G401 (cell line): ENCODE measurements at regions not wholly inside any gene's neighbourhood (a gene's known extent, or its start where the extent isn't known, plus 50 kb on each side); places are given as distances from the start of the nearest gene placed in this dataset.
"Not testable (repeated sequence)": the region's sequence is repeated elsewhere in the genome, so short reads cannot be mapped to it uniquely, and the experiment has no call there.

Experiments used
- DNase-seq: peaks from one replicate; pipeline ENCODE4 v3.0.0-alpha.2; 2015; ENCODE audit warnings: low spot score
- in situ Hi-C: cut with HindIII; loops from 2 replicates; pipeline ENCODE4 v1.10.0; 2016; ENCODE audit warnings: low sequenced_read_pairs, mixed read lengths

DNA sequence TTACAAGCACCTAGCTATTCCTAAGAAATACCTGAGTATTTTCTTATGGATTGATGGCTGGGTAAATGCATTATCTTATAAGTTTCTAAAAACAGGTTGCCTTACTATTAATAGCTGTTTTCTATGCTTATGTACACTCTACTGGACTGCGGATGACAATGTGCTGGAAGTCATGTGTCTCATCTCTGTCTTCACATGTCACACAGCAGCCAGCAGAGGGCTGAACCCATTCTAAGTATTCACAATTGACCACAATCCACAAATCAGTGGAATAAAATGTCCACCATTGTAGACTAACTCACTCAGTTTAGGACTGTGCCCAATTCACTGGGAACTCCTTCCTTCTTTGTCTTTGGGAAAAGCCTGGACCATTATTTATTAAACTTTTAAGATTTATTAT lies 371.2 kb downstream of the INSIG2 start:
- no peak for DNase-seq
- in situ Hi-C loops, result no loop called here

- no peak for DNase-seq
- in situ Hi-C loops, result no loop called here
Measured at GRCh38 chr2:118457951-118458350, 369.7 kb downstream of the INSIG2 start.

DNA sequence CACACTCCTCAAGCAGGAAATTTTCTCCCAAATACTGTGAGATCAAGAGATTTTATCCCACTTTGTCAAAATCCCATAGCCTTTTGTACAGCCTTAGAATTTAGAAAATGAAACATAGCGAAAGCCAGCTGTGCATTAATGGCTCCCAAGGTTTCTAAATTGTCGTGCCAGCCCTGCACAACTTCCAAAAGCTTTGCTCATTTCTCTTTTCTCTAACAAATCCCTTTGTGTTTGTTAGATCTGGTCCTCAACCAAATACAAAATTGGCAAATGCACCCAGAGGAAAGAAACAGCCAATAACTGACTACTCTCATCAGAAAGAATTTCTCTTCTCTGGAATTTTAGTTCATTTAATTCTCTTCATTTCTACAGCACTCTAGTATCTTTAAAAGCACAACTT lies 361.1 kb downstream of the INSIG2 start:
- no peak for DNase-seq
- in situ Hi-C loops, result no loop called here

DNA sequence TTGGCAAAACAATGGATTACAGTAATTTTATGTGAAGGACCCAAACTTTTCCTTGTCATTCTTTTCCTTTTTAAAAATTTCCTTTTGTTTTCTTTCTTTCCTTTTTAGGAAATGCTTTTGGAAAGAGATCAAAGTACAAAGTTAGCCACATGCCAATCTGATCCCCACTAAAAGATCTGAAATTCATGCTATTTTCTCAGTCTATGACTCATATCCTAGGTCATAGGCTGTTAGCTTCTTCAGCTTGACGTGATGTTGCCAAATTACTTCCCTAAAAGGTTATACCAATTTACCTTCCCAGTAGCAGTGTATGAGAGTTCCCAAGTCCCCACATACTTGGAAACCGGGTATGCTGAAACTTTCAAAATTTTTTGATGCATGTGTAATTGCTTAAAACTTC lies 355.3 kb downstream of the INSIG2 start:
- in situ Hi-C loops, result no loop called here
- no peak for DNase-seq

DNA sequence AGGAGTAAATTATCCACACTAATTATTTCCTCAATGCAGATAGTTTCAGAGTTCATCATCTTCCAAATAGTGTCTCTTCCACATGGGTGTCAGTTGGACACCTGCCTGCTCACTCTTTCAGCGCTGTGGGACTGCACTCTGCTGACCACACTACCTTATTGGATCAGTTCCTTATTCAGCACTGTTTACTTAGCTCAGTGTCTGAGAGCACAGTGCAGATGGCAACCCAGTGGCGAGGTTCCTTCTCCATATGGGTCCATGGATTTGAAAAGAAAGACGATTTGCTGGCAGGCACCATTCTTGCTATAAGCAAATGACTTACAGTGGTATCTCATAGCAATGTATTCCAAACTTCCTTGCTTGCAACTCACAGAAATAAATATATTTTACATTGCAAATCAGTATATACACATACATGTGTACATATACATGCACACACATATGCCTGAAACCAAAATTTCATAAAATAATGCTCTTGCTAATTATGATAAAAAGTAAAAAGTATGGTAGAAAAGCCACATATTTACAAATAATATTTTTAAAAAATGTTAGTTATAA lies 354.8 kb downstream of the INSIG2 start:
- DNase-seq, result no peak
- in situ Hi-C loops, result no loop called here

DNA sequence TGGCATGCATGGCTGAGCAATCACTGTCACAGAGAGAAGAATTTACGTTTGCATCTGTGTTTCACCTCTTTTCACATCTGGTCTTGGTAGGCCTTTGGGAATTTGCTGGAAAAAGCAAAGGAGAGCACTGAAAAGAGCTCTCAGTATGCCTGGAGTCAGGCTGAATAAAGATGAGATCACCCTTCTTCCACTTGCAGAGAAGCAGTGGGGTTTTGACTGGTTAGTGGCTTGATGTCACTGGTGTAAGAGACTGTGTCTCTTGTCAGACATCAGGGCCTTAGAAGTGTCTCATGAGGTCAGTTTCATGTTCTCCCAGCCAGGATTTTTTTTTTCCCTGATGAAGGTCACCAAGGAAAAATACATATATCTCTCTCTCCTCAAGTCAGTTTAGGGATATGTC lies 353.8 kb downstream of the INSIG2 start:
- in situ Hi-C loops, result no loop called here
- DNase-seq, result no peak

DNA sequence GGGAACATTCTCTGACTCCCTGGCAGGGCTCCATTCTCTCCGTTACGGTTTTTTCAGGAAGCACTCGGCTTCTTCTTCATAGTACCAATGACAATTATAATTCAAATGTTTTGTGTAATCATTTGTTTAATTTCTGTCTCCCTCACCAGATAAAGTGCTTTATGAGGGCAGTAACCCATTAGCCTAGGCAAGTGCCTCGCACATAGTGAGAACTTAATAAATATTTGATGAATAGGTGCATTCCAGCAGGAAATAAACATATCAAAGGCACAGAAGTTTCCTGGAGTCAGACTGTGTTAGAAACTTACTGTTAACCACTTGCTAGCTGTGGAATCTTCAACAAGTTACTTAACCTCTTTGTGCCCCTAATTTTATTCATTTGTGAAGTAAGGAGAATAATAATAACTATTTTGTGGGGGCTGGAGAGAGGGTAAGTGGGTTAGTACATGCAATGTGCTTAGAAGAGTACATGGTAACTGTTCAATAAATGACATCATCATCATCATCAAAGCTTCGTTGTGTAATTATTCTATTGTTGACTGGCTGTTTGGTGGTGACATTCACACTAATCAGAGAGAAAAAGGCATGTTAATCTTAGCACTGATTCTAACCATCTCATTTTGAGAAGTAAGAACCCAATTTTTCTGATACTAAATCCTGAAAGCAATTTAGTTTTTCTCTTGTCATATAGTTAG lies 352.3 kb downstream of the INSIG2 start:
- no peak for DNase-seq
- in situ Hi-C loops, result no loop called here

DNA sequence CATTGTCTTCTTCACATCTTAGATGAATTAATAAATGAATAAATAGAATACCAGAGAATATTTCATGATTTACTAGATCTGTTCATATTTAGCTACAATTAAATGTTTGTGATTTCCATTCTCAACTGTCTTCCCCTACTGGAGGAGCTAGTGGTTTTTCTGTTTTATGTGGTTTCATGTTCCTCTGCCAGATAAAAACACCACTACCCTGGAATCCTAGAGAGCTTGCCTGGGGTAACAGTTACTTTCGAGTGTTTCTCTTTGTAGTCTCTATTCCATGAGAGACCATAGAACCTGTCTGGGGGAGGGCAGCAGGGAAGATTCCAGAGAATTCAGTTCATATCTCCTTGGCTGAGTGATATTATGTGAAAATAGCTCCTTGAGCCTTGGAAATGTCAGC lies 349.2 kb downstream of the INSIG2 start:
- in situ Hi-C loops, result no loop called here
- DNase-seq, result no peak

- in situ Hi-C loops, result no loop called here
- DNase-seq, result no peak
Measured at GRCh38 chr2:118431997-118432396, 343.7 kb downstream of the INSIG2 start.

GRCh38 chr2:118431586-118431985 lies 343.3 kb downstream of the INSIG2 start:
- DNase-seq, result no peak
- in situ Hi-C loops, result no loop called here

- no peak for DNase-seq
- in situ Hi-C loops, result no loop called here
Measured at GRCh38 chr2:118431165-118431517, 342.9 kb downstream of the INSIG2 start.

DNA sequence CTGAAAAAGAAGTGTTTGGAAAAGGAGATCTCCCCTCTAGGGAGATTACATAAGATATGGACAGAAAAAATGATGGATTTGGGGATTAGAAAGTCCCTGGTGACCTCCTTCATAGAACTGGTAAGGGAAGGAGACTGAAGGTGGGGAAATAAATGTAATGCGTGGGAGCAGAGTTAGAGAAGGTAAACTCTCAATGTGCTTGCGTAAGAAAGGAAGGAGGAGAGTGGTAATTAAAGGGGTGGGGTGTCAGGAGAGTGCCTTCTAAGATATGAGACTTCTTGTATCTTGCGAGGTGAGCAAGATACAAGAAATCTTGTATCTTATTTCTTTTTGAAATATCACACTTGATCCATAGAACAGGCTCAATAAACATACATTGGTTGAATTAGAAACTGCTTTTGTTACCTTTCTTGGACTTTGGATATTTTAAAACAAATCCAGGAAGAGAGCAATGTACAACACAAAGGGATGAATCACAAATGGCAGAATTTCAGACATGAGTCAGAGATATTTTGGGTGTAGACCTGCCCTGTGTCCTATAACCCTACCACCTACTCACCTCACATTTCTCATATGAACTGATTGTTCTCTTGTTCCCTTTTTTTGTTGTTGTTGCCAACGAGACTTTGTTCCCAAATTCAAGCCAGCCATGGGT lies 342.4 kb downstream of the INSIG2 start:
- in situ Hi-C loops, result no loop called here
- DNase-seq, result no peak

- no peak for DNase-seq
- in situ Hi-C loops, result no loop called here
Measured at GRCh38 chr2:118425191-118425590, 336.9 kb downstream of the INSIG2 start.

- no peak for DNase-seq
- in situ Hi-C loops, result no loop called here
Measured at GRCh38 chr2:118423776-118424175, 335.5 kb downstream of the INSIG2 start.

DNA sequence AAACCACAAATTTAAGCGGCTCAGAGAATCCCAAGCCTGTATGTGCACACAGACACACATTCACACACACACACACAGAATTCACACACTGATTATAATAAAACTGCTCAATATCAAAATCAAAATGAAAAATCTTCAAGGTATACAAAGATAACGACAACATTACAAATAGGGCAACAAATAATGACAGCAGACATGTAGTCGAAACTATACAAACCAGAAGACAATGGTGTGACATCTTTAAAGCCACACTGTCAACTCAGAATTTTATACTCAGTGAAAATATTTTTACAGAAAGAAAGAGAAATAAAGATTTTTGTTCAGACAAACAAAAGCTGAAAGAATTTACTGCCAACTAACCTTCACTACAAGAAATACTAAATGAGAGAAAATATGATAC lies 333.4 kb downstream of the INSIG2 start:
- DNase-seq, result no peak
- in situ Hi-C loops, result no loop called here

- in situ Hi-C loops, result no loop called here
- no peak for DNase-seq
Measured at GRCh38 chr2:118417406-118418120, 329.3 kb downstream of the INSIG2 start.

GRCh38 chr2:118415186-118415585 lies 326.9 kb downstream of the INSIG2 start:
- DNase-seq, in situ Hi-C loops: not testable (repeated sequence)

DNA sequence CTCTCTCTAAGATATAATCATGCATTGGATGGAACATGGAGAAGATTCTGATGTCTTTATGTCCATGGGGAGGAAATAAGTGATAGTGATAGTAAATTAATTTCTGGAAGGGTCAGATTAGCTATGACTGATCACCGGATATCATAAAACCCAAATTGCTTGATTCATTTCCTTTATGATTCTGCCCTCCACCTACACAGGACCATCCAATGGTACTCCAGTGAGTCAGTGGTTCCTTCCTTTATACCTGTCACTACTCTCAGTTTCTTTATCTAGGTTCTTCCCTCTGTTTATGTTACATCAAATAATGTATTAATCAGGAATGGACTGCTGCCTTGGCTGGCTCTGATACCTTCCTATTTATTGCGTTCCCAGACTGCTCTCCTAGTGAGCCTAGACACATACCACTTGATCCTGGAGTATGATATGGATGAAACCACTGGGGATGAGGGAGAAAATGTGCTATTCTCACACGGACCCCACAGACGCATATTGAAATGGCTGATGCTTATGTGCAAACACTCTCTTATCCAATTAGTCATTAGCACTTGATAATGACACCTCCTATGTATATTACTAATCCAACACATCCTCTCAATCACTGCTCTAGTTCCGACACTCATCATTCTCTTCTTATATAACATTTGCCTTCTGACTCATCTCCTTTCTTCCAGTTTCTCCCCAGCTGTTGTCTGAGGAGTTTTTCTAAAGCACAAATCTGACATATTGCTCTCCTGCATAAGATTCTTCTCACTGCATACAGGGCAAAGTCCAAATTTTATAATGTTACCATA lies 315.6 kb downstream of the INSIG2 start:
- in situ Hi-C loops, result no loop called here
- no peak for DNase-seq

GRCh38 chr2:118388771-118389170 lies 300.5 kb downstream of the INSIG2 start:
- in situ Hi-C loops, result no loop called here
- no peak for DNase-seq

DNA sequence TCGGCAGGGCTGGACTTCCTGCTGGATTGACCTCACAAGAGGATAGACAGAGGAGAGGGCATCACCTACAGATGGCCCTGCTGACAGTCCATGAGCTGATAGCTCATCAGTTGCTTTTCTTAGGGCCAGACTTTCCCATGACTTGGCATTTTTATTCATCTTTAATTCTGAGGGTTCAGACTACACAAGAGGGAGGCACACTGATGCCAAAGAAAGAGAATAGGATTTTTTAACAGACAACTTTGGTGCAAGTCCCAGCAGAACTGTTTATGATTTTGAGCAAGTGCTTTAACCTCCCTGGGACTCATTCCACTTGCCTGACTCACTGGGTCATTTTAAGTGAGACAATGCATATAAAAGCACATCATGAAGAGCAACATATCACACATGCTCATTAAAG lies 299.2 kb downstream of the INSIG2 start:
- DNase-seq, result no peak
- in situ Hi-C loops, result no loop called here
